T-helper 1 cell (primary cell): ENCODE measurements at regions not wholly inside any gene's neighbourhood (a gene's known extent, or its start where the extent isn't known, plus 50 kb on each side); places are given as distances from the start of the nearest gene placed in this dataset.
"Not testable (repeated sequence)": the region's sequence is repeated elsewhere in the genome, so short reads cannot be mapped to it uniquely, and the experiment has no call there.

Experiments used
- DNase-seq, 5 donors: peaks; one replicate each; pipeline ENCODE4 v3.0.0-alpha.2; 2012 to 2020

GRCh38 chr14:88064841-88065240, 59.9 kb downstream of the GPR65 start:
- no peak for DNase-seq

- no peak for DNase-seq
Measured at GRCh38 chr14:88069677-88070076, 64.7 kb downstream of the GPR65 start.

- DNase-seq: no peak
Measured at GRCh38 chr14:88075269-88075981, 70.5 kb downstream of the GPR65 start.

GRCh38 chr14:88078525-88078924, 73.6 kb downstream of the GPR65 start:
- DNase-seq: no peak

GRCh38 chr14:88079624-88080023, 74.7 kb downstream of the GPR65 start:
- no peak for DNase-seq

GRCh38 chr14:88085736-88086135, 80.8 kb downstream of the GPR65 start:
- DNase-seq: no peak

- no peak for DNase-seq
Measured at GRCh38 chr14:88089445-88089844, 84.5 kb downstream of the GPR65 start.

- no peak for DNase-seq
Measured at GRCh38 chr14:88092529-88092928, 87.6 kb downstream of the GPR65 start.

- DNase-seq: no peak
Measured at GRCh38 chr14:88095791-88096190, 90.9 kb downstream of the GPR65 start.

GRCh38 chr14:88098163-88098562, 93.2 kb downstream of the GPR65 start:
- DNase-seq: no peak

- no peak for DNase-seq
Measured at GRCh38 chr14:88104710-88105109, 99.8 kb downstream of the GPR65 start.

GRCh38 chr14:88106377-88106776, 101.4 kb downstream of the GPR65 start:
- DNase-seq: no peak

GRCh38 chr14:88127669-88128068, 122.7 kb downstream of the GPR65 start:
- DNase-seq: not testable (repeated sequence)

- DNase-seq: no peak
Measured at GRCh38 chr14:88128816-88129215, 123.9 kb downstream of the GPR65 start.

- peak in 1 of 5 donors; percentile 19 for DNase-seq
Measured at GRCh38 chr14:88129306-88130056, 124.5 kb downstream of the GPR65 start.

- DNase-seq: no peak
Measured at GRCh38 chr14:88130057-88130432, 125.1 kb downstream of the GPR65 start.
